ENCODE measurements at regions not wholly inside any gene's neighbourhood (a gene's known extent, or its start where the extent isn't known, plus 50 kb on each side); places are given as distances from the start of the nearest gene placed in this dataset.
A peak's percentile ranks its signal among the peaks of the same experiment; 100 is the strongest.

GRCh38 chr5:90184764-90185163 is 224.8 kb downstream of the CETN3 start:
- Histone ChIP-seq H4K20me1 (ENCODE audit: insufficient read depth, low read length) (no peaks in the 10 kb centered on the region), H3K4me1 (ENCODE audit: insufficient read depth, low read length) (no peaks in the 10 kb centered on the region), H3K4me2 (ENCODE audit: low read length) (no peak overlapping the region), H2AFZ (ENCODE audit: low read depth, low read length) (no peak overlapping the region), H3K9me3 (ENCODE audit: insufficient read depth, low read depth, low read length) (no peaks in the 10 kb centered on the region), H3K9ac (ENCODE audit: low read length) (no peak overlapping the region), H3K27ac (ENCODE audit: low read depth, low read length) (no peak overlapping the region), H3K79me2 (ENCODE audit: insufficient read depth, low read length) (no peaks in the 10 kb centered on the region), H3K36me3 (ENCODE audit: insufficient read depth, low read length) (no peaks in the 10 kb centered on the region), H3K4me3 (ENCODE audit: insufficient read depth, low read depth, low read length) (no peak overlapping the region), H3K27me3 (ENCODE audit: insufficient read depth, low read length) (no peaks in the 10 kb centered on the region)
- no peak overlapping the region for H3K27ac Mint-ChIP-seq (ENCODE audit: unreplicated experiment)
- no peak overlapping the region for H3K4me3 Mint-ChIP-seq (ENCODE audit: unreplicated experiment)
- DNase-seq (ENCODE audit: low read depth) (no peak), FAIRE-seq (no peak)
- no peak for TF ChIP-seq CTCF (IDR thresholded peaks at IDR 0.05; ENCODE audit: insufficient read depth, low read depth, low read length)
- no peak for TF ChIP-seq EZH2 (IDR thresholded peaks at IDR 0.05; ENCODE audit: insufficient read depth, low read length)
- H3K4me1 Mint-ChIP-seq (ENCODE audit: low read depth, unreplicated experiment) = no peaks in the 10 kb centered on the region
- no peaks in the 10 kb centered on the region for H3K9me3 Mint-ChIP-seq (ENCODE audit: unreplicated experiment)
- H3K36me3 Mint-ChIP-seq (ENCODE audit: low read depth, unreplicated experiment) = no peaks in the 10 kb centered on the region
- H3K27me3 Mint-ChIP-seq (ENCODE audit: low read depth, unreplicated experiment) = peaks cover 2% of the 10 kb centered on the region

GRCh38 chr5:90182726-90183125 is 226.8 kb downstream of the CETN3 start:
- no peaks in the 10 kb centered on the region for H3K36me3 ChIP-seq (ENCODE audit: insufficient read depth, low read length)
- TF ChIP-seq EZH2 (IDR thresholded peaks at IDR 0.05; ENCODE audit: insufficient read depth, low read length) = no peak
- no peak for TF ChIP-seq CTCF (IDR thresholded peaks at IDR 0.05; ENCODE audit: insufficient read depth, low read depth, low read length)
- H3K9ac ChIP-seq (ENCODE audit: low read length) = no peak overlapping the region
- no peaks in the 10 kb centered on the region for H3K9me3 ChIP-seq (ENCODE audit: insufficient read depth, low read depth, low read length)
- H4K20me1 ChIP-seq (ENCODE audit: insufficient read depth, low read length) = no peaks in the 10 kb centered on the region
- no peak overlapping the region for H3K4me2 ChIP-seq (ENCODE audit: low read length)
- no peak overlapping the region for H2AFZ ChIP-seq (ENCODE audit: low read depth, low read length)
- no peaks in the 10 kb centered on the region for H3K36me3 Mint-ChIP-seq (ENCODE audit: low read depth, unreplicated experiment)
- FAIRE-seq (no peak), DNase-seq (ENCODE audit: low read depth) (no peak)
- no peak overlapping the region for H3K27ac Mint-ChIP-seq (ENCODE audit: unreplicated experiment)
- H3K79me2 ChIP-seq (ENCODE audit: insufficient read depth, low read length) = no peaks in the 10 kb centered on the region
- no peak overlapping the region for H3K4me3 Mint-ChIP-seq (ENCODE audit: unreplicated experiment)
- H3K4me3 ChIP-seq (ENCODE audit: insufficient read depth, low read depth, low read length) = no peak overlapping the region
- H3K27ac ChIP-seq (ENCODE audit: low read depth, low read length) = no peak overlapping the region
- no peaks in the 10 kb centered on the region for H3K27me3 ChIP-seq (ENCODE audit: insufficient read depth, low read length)
- H3K4me1 ChIP-seq (ENCODE audit: insufficient read depth, low read length) = no peaks in the 10 kb centered on the region
- no peaks in the 10 kb centered on the region for H3K4me1 Mint-ChIP-seq (ENCODE audit: low read depth, unreplicated experiment)
- H3K27me3 Mint-ChIP-seq (ENCODE audit: low read depth, unreplicated experiment) = no peaks in the 10 kb centered on the region
- peaks cover 2% of the 10 kb centered on the region for H3K9me3 Mint-ChIP-seq (ENCODE audit: unreplicated experiment)

GRCh38 chr5:90174236-90174635 is 235.3 kb downstream of the CETN3 start:
- no peak overlapping the region for H3K4me2 ChIP-seq (ENCODE audit: low read length)
- no peaks in the 10 kb centered on the region for H3K9me3 ChIP-seq (ENCODE audit: insufficient read depth, low read depth, low read length)
- no peaks in the 10 kb centered on the region for H3K27me3 ChIP-seq (ENCODE audit: insufficient read depth, low read length)
- H3K4me3 ChIP-seq (ENCODE audit: insufficient read depth, low read depth, low read length) = no peak overlapping the region
- no peak overlapping the region for H2AFZ ChIP-seq (ENCODE audit: low read depth, low read length)
- H3K27me3 Mint-ChIP-seq (ENCODE audit: low read depth, unreplicated experiment) = peaks cover 4% of the 10 kb centered on the region
- H3K9me3 Mint-ChIP-seq (ENCODE audit: unreplicated experiment) = peaks cover 6% of the 10 kb centered on the region
- no peak overlapping the region for H3K9ac ChIP-seq (ENCODE audit: low read length)
- H3K27ac Mint-ChIP-seq (ENCODE audit: unreplicated experiment) = no peak overlapping the region
- DNase-seq (ENCODE audit: low read depth) (peak; percentile 60), FAIRE-seq (peak; percentile 13)
- H4K20me1 ChIP-seq (ENCODE audit: insufficient read depth, low read length) = no peaks in the 10 kb centered on the region
- no peaks in the 10 kb centered on the region for H3K79me2 ChIP-seq (ENCODE audit: insufficient read depth, low read length)
- no peak overlapping the region for H3K4me3 Mint-ChIP-seq (ENCODE audit: unreplicated experiment)
- H3K4me1 Mint-ChIP-seq (ENCODE audit: low read depth, unreplicated experiment) = no peaks in the 10 kb centered on the region
- no peak overlapping the region for H3K27ac ChIP-seq (ENCODE audit: low read depth, low read length)
- no peaks in the 10 kb centered on the region for H3K36me3 Mint-ChIP-seq (ENCODE audit: low read depth, unreplicated experiment)
- H3K36me3 ChIP-seq (ENCODE audit: insufficient read depth, low read length) = no peaks in the 10 kb centered on the region
- TF ChIP-seq EZH2 (IDR thresholded peaks at IDR 0.05; ENCODE audit: insufficient read depth, low read length) = no peak
- TF ChIP-seq CTCF (IDR thresholded peaks at IDR 0.05; ENCODE audit: insufficient read depth, low read depth, low read length) = no peak
- H3K4me1 ChIP-seq (ENCODE audit: insufficient read depth, low read length) = no peaks in the 10 kb centered on the region
